GM18517 (cell line): ENCODE measurements at regions not wholly inside any gene's neighbourhood (a gene's known extent, or its start where the extent isn't known, plus 50 kb on each side); places are given as distances from the start of the nearest gene placed in this dataset.
"Not testable (repeated sequence)": the region's sequence is repeated elsewhere in the genome, so short reads cannot be mapped to it uniquely, and the experiment has no call there.

Experiments
- ATAC-seq: cut with Tn5 transposase; IDR thresholded peaks from one replicate; pipeline ENCODE4 v1.9.1; 2021; ENCODE audit warnings: mild to moderate bottlenecking, moderate library complexity; ENCODE audit not compliant: unreplicated experiment

GRCh38 chr2:173467751-173468150, 113.1 kb downstream of the CDCA7 start:
- ATAC-seq, result no peak

GRCh38 chr2:173468266-173468793, 113.7 kb downstream of the CDCA7 start:
- no peak for ATAC-seq

DNA sequence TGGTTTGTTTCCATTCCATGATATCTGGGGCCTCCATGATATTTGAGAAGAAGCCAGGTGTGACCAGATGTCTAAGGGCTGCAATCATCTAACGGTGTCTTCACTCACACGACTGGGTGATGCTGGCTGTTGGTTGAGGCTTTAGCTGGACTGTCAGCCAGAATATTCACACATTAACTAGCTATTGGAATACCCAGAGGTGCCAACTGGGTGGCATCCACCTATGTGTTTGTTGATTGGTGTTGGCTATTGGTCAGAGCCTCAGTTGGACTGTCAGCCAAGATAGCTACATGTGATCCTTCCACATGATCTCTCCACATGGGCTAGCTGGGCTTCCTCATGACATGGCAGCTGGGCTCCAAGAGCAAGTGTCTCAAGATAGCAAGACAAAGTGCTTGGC, 117.4 kb downstream of the CDCA7 start:
- ATAC-seq, result no peak

- ATAC-seq, result no peak
Observed at GRCh38 chr2:173483137-173483536, 128.5 kb downstream of the CDCA7 start.

- ATAC-seq, result no peak
Observed at GRCh38 chr2:173488861-173489260, 134.2 kb downstream of the CDCA7 start.

- ATAC-seq, result no peak
Observed at GRCh38 chr2:173491418-173491817, 136.7 kb downstream of the CDCA7 start.

DNA sequence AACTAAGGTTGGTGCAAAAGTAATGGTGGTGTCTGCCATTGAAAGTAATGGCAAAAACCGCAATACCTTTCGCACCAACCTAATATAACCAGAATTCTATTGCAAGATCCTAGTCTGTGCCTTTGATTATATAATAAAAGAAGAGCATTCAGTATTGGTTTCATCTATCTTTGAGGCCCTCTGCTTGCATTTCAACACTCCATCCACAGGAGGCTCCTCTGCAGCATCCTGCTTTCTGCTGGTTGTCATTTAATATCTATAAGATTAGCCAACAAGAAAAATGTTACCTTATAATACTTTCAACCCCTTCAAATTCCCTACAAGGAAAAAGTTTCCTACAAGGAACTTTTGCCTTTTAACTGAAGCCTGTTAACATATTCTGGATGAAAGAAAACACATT, 139.2 kb downstream of the CDCA7 start:
- no peak for ATAC-seq

DNA sequence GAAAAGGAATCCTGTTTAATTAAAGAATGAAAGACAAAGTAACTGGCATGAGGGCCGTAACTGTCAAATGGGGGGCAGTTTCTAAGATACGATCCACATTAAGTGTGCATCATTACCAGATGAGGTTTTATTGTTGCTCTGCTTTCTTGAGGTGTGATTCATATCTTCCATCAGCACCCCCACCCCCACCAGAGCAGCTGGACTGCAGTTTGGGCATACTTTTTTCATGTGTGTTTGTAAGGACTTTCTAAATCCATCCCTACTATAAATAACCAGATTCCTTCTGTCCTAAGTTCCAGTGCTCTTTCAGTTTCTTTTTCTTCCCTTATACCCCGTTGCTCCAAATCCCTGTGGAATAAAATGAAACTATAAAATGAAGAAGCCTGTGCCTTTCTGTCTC, 142.1 kb downstream of the CDCA7 start:
- ATAC-seq, result no peak

GRCh38 chr2:173500953-173501352, 146.3 kb downstream of the CDCA7 start:
- ATAC-seq, result no peak

DNA sequence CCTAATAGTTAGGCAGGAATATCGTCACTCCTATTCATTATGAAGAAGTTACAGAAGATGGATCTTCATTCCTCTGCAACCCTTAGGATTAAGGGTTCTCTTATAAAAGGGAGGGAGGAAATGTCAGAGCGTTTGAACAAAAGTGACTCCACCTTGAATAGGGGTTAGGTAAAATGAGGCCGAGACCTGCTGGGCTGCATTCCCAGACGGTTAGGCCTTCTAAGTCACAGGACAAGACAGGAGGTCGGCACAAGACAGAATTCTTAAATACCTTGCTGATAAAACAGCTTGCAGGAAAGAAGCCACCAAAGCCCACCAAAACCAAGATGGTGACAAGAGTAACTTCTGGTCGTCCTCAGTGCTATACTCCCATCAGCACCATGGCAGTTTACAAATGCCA, 147.6 kb downstream of the CDCA7 start:
- ATAC-seq, result no peak

DNA sequence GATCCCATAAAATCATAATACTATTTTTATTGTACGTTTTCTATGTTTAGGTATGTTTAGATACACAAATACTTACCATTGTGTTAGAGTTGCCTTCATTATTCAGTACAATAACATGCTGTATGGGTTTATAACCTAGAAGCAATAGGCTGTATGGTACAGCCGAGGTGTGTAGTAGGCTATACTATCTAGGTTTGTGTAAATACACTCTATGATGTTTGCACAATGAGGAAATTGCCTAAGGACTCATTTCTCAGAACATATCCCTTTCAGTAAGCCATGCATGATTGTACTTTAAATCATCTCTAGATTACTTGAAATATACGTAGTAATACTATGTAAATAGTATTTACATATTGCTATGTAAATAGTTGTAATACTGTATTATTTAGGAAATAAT, 156.7 kb downstream of the CDCA7 start:
- ATAC-seq, result no peak

- no peak for ATAC-seq
Observed at GRCh38 chr2:173511942-173512341, 157.3 kb downstream of the CDCA7 start.

DNA sequence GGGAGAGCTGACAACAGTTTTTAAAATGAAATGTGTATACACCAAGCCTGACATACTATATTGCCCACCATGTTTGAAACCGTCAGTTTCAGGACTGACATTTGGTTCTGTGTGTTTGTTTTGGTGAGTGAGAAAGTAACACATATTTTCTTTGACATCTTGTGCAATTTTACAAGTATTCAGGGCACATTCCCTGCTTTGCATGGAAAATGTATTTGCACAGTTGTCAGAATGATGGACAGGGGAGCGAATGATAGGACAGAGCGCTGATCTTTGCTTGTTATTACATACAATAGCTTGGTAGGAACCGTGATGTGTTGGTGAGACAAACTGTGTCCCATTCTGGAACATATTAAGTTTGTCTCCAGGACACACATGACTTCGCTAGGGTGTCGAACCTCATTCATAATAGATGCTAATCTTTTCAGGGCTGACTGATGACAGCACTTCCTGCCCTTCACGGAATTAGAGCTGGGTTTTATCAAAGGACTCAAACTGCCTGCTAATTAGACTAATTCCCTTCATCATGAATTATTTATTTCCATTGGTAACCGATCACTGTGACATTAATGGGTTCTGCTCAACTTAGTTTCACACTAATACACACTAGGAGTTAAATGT, 158.5 kb downstream of the CDCA7 start:
- ATAC-seq, result no peak

GRCh38 chr2:173520918-173521317, 166.2 kb downstream of the CDCA7 start:
- ATAC-seq, result no peak

DNA sequence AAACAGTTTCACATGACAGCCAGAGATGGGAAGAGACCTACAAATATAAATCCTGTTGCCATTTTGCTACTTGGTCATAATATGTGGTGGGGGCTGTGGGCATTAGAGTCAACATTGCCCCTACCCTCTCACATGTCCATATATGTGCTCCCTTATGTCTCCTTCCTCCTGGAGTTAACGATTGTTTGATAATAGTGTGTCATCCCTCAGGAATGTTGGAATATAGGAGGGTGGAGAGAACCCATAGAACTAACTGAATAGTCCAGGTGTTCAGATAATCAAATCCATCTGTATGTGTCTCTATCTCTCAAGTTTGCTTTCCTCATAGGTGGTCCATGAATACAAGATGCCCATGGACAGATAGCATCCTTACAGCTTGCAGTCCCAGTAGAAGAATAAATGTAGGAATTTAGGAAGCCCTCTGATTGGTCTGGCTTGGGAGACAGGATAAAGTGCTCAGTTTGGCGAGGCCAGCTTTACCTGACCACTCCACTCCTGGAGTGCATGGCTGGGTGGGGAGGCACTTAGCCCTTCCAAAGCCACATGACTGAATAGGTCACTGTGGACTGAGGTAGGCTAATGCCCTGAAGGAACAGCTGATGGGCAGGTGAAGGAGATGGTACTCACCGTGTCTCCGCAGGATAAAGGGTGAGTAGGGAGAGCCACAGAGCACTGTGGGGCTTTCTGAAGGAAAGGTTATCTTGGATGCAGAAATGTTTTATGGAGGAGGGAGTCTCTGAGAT, 166.9 kb downstream of the CDCA7 start:
- no peak for ATAC-seq

- ATAC-seq, result no peak
Observed at GRCh38 chr2:173523497-173523896, 168.8 kb downstream of the CDCA7 start.

DNA sequence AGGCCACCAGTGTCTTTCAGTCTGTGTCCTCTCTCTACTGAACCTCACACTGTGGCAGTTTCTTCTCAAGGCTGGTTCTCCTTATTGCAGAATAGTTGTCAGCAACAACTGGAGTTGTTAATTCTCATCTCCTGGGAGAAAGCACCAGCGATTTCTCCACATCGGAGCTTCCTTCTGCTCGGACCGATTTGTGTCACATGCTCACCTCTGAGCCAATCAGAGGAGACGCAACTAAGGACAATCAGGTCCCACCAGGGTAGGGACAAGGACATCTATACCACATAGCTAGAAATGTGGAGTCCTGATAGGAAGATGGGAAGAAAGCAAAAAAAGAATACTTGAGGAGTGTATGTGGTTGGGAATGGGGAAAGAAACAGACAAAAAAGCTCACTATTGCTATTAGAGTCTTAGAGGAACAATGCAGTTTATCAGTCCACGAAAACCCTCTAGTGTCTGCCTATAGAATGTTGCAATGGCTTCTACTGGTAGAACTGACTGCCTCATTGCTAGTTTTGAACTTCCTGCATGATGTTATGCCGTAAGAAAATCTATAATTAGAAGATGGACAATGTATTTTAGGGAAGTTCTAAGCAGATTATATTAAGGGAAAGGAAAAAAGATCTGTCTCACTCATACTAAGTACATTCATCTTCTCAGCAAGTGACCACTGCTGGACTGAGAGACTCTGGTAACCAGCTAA, 169.7 kb downstream of the CDCA7 start:
- ATAC-seq, result no peak

GRCh38 chr2:173532732-173533531, 178.3 kb downstream of the CDCA7 start:
- ATAC-seq, result not testable (repeated sequence)

- no peak for ATAC-seq
Observed at GRCh38 chr2:173537694-173538093, 183.0 kb downstream of the CDCA7 start.

DNA sequence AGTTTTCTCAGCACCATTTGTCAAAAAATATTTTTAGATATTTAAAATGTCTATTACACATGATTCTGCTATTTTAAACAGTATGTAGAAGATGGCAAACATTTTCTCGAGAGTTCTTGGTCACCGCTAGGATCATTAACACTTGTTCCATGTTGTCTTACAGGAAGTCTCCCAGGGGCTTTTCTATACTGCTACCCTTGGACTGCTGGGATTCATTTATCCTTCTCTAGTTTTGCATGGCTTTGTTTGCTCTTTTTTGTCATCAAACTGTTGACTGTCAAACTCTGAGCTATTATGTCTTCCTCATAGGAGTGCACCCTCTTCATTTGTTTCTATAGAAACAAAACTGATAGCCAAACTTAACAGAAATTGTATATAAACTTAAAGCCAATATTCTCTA, 184.9 kb downstream of the CDCA7 start:
- ATAC-seq, result no peak
